OCI-LY7 (cell line): ENCODE measurements at regions not wholly inside any gene's neighbourhood (a gene's known extent, or its start where the extent isn't known, plus 50 kb on each side); places are given as distances from the start of the nearest gene placed in this dataset.

Experiments
- CTCF ChIP-seq: fragments of 200-600 bp; sonication (generic); conservative IDR thresholded peaks from 2 replicates; pipeline ENCODE4 v1.5.1; 2014; ENCODE audit warnings: mild to moderate bottlenecking, antibody characterized with exemption, low read length, moderate library complexity, mixed read lengths
- EZH2phosphoT487 ChIP-seq: fragments of 200-600 bp; sonication (generic); IDR thresholded peaks from 2 replicates; pipeline ENCODE4 v1.6.1; 2018; ENCODE audit warnings: low read depth, borderline replicate concordance, mild to moderate bottlenecking, mixed run types, antibody characterized with exemption, low read length, moderate library complexity, mixed read lengths

GRCh38 chr15:25189551-25189950 is 234.8 kb downstream of the SNRPN start:
- TF ChIP-seq CTCF (no peak), EZH2phosphoT487 (no peak)
